NCI-H187 (cell line): ENCODE measurements at regions not wholly inside any gene's neighbourhood (a gene's known extent, or its start where the extent isn't known, plus 50 kb on each side); places are given as distances from the start of the nearest gene placed in this dataset.
"Not testable (repeated sequence)": the region's sequence is repeated elsewhere in the genome, so short reads cannot be mapped to it uniquely, and the experiment has no call there.

Experiments used
- DNase-seq, 2 experiments: peaks; one replicate each; lab custom pipeline; 2025; lab: John Stamatoyannopoulos, UW

- not testable (repeated sequence) for DNase-seq
These were observed 62.8 kb downstream of the SCP2D1 start for GRCh38 chr20:18876394-18876793.

GRCh38 chr20:18879262-18879661 lies 65.7 kb downstream of the SCP2D1 start:
- no peak for DNase-seq

- no peak for DNase-seq
These were observed 73.2 kb downstream of the SCP2D1 start for GRCh38 chr20:18886756-18887155.

- DNase-seq = no peak
These were observed 88.6 kb downstream of the SCP2D1 start for GRCh38 chr20:18901980-18902737.

GRCh38 chr20:18904192-18904591 lies 90.6 kb downstream of the SCP2D1 start:
- DNase-seq = no peak

GRCh38 chr20:18904624-18905023 lies 91.0 kb downstream of the SCP2D1 start:
- DNase-seq = no peak

- no peak for DNase-seq
These were observed 92.5 kb downstream of the SCP2D1 start for GRCh38 chr20:18906046-18906445.

GRCh38 chr20:18907353-18907752 lies 93.8 kb downstream of the SCP2D1 start:
- DNase-seq = no peak

- no peak for DNase-seq
These were observed 94.5 kb downstream of the SCP2D1 start for GRCh38 chr20:18908109-18908508.

- no peak for DNase-seq
These were observed 95.7 kb downstream of the SCP2D1 start for GRCh38 chr20:18909254-18909653.

- DNase-seq = no peak
These were observed 100.1 kb downstream of the SCP2D1 start for GRCh38 chr20:18913701-18914100.

- no peak for DNase-seq
These were observed 101.2 kb downstream of the SCP2D1 start for GRCh38 chr20:18914796-18915195.

GRCh38 chr20:18916886-18917750 lies 103.5 kb downstream of the SCP2D1 start:
- no peak for DNase-seq

- DNase-seq = no peak
These were observed 106.4 kb downstream of the SCP2D1 start for GRCh38 chr20:18919996-18920395.

- DNase-seq = no peak
These were observed 107.7 kb downstream of the SCP2D1 start for GRCh38 chr20:18921291-18921690.

GRCh38 chr20:18922251-18922650 lies 108.7 kb downstream of the SCP2D1 start:
- no peak for DNase-seq

- DNase-seq = no peak
These were observed 109.3 kb downstream of the SCP2D1 start for GRCh38 chr20:18922898-18923297.

- DNase-seq = no peak
These were observed 113.4 kb downstream of the SCP2D1 start for GRCh38 chr20:18926965-18927364.

- DNase-seq = no peak
These were observed 115.0 kb downstream of the SCP2D1 start for GRCh38 chr20:18928626-18929025.

GRCh38 chr20:18929800-18930199 lies 116.2 kb downstream of the SCP2D1 start:
- no peak for DNase-seq

GRCh38 chr20:18943542-18943941 lies 130.0 kb downstream of the SCP2D1 start:
- no peak for DNase-seq

- no peak for DNase-seq
These were observed 143.3 kb downstream of the SCP2D1 start for GRCh38 chr20:18956890-18957289.

GRCh38 chr20:18957328-18957727 lies 143.7 kb downstream of the SCP2D1 start:
- no peak for DNase-seq
